HUES48 (cell line): ENCODE measurements at regions not wholly inside any gene's neighbourhood (a gene's known extent, or its start where the extent isn't known, plus 50 kb on each side); places are given as distances from the start of the nearest gene placed in this dataset.

Source experiments
- H3K27ac ChIP-seq: one replicate; pipeline ENCODE4 v1.7.0; 2013; ENCODE audit warnings: low read depth, low read length, inconsistent platforms
- H3K27me3 ChIP-seq: 2 replicates; pipeline ENCODE4 v1.6.1; 2013; ENCODE audit warnings: mild to moderate bottlenecking, low read length; ENCODE audit not compliant: control insufficient read depth, insufficient read depth
- H3K36me3 ChIP-seq: 2 replicates; pipeline ENCODE4 v1.6.1; 2013; ENCODE audit warnings: low read length; ENCODE audit not compliant: control insufficient read depth, insufficient read depth
- H3K4me1 ChIP-seq: 2 replicates; pipeline ENCODE4 v1.6.1; 2013; ENCODE audit warnings: mild to moderate bottlenecking, low read length; ENCODE audit not compliant: control insufficient read depth, insufficient read depth
- H3K4me3 ChIP-seq: 2 replicates; pipeline ENCODE4 v1.5.1; 2013; ENCODE audit warnings: mild to moderate bottlenecking, low read depth, low read length
- H3K9ac ChIP-seq: 2 replicates; pipeline ENCODE4 v1.6.1; 2013; ENCODE audit warnings: mild to moderate bottlenecking, low read depth, low read length, moderate library complexity
- H3K9me3 ChIP-seq: 2 replicates; pipeline ENCODE4 v1.6.1; 2013; ENCODE audit warnings: low read length; ENCODE audit not compliant: control insufficient read depth, insufficient read depth

DNA sequence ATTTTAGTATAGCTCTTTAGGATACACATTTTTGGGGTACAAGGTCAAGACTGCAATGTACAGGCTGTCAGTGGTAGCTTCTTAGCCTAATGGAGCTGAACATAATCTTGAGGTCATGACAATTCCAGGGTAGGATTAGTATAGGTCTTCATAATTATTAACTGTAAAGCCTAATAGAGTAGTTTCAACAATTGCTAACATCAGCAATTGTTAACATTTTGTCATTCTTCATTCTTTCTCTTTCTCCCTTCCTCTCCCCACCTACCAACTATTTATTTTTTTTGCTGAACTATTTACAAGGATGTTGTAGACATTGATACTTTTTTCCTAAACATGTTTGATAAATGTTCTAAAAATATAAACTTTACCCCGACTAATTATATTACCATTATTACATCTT, 461.3 kb upstream of the DCC start:
- Histone ChIP-seq H3K27me3 (no peaks in the 10 kb centered on the region), H3K9me3 (no peaks in the 10 kb centered on the region), H3K4me3 (no peak overlapping the region), H3K27ac (no peak overlapping the region), H3K9ac (no peak overlapping the region), H3K4me1 (no peaks in the 10 kb centered on the region), H3K36me3 (no peaks in the 10 kb centered on the region)

DNA sequence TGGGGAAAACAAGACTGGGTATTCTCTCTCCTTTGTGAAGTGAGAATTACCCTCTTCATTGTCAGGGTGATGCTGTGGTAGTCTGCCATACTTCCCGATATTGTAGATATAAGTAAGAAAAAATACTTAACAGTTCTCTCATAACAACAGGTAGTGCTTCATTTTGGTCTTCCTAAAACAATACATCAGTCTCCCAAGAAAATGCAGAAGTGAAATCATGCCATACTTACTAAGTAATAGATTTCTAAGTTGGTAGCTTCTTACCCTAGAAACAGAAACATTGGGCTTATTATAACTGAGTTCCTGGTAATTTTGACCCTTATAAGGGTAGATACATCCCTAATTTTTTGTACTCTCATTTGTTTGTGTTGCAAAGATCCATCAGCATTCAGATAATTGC, 460.7 kb upstream of the DCC start:
- no peak overlapping the region for H3K4me3 ChIP-seq
- H3K27ac ChIP-seq, result no peak overlapping the region
- no peaks in the 10 kb centered on the region for H3K27me3 ChIP-seq
- no peaks in the 10 kb centered on the region for H3K4me1 ChIP-seq
- no peak overlapping the region for H3K9ac ChIP-seq
- no peaks in the 10 kb centered on the region for H3K36me3 ChIP-seq
- H3K9me3 ChIP-seq, result no peaks in the 10 kb centered on the region

DNA sequence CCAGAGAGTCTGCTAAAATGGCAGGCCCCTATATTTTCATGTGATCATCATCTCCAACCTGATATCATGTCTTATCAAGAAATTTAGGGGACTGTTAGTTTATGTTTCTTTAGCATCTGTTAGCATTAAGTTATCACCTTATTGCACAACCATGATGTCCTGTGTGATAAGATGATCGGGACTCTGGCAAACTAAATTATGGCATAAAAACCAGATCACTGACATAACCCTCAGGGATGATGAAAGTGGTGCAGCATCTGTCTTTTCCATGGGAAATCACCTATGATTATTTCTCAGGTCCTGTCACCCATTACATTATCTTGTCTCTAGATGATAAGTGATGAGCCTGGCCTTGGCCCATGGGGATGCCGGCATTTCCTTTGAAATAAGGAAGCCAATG, 458.6 kb upstream of the DCC start:
- Histone ChIP-seq H3K9ac (no peak overlapping the region), H3K4me1 (no peaks in the 10 kb centered on the region), H3K27ac (no peak overlapping the region), H3K36me3 (no peaks in the 10 kb centered on the region), H3K9me3 (no peaks in the 10 kb centered on the region), H3K27me3 (no peaks in the 10 kb centered on the region), H3K4me3 (no peak overlapping the region)

DNA sequence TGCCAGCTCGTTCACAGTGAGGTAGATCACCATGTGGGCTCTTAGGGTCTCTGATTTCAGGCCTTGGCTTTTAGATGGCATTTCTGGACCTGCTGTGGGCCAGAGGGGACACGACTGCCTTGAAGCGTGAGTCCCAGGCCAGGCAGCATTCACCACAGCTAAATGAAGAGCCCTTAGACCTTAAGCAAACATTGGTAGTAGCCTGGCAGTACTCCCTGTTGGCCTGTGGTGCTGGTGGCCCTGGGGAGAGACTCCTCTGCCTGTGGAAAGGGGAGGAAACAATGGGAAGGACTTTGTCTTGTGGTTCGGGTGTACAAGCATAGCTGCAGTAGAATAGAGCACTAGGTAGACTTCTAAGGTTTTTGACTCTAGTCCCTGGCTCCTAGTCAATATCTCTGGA, 456.0 kb upstream of the DCC start:
- H3K4me1 ChIP-seq, result no peaks in the 10 kb centered on the region
- no peaks in the 10 kb centered on the region for H3K36me3 ChIP-seq
- H3K27me3 ChIP-seq, result no peaks in the 10 kb centered on the region
- H3K27ac ChIP-seq, result no peak overlapping the region
- no peak overlapping the region for H3K9ac ChIP-seq
- H3K9me3 ChIP-seq, result no peaks in the 10 kb centered on the region
- no peak overlapping the region for H3K4me3 ChIP-seq

DNA sequence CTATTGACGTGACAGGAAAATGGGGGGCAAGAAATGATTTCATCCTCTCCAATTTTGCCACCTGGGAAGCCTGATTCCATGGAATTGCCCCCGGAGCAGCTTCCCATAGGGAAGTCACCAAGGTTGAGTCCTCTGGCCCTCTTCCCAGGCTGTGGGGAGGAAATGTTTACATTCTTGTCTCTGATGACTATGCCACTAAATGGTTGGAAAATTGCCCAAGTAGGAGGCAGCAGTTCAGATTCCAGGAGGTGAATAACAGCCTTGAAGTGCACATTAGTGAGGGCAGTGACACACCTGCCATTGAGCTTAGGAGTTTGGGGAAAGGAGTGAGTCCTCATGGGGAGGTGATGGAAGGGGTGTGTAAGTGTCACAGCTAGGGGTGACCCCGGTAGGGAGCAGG, 449.2 kb upstream of the DCC start:
- Histone ChIP-seq H3K27ac (no peak overlapping the region), H3K9me3 (no peaks in the 10 kb centered on the region), H3K9ac (no peak overlapping the region), H3K27me3 (no peaks in the 10 kb centered on the region), H3K36me3 (no peaks in the 10 kb centered on the region), H3K4me3 (no peak overlapping the region), H3K4me1 (no peaks in the 10 kb centered on the region)

DNA sequence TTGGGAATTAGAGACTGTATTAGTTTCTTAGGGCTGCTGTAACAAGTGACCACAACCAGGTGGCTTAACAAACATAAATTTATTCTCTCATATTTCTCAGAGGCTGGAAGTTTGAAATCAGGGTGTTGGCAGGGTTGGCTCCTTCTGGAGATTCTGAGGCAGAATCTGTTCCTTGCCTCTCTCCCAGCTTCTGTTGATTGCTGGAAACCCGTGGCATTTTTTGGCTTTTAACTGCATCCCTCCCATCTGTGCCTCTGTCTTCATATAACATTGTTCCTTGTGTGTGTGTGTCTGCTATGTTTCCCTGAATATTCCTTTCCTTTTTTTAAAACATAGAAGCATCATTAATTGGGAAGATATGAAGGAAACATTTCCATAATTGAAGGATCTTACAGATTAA, 448.1 kb upstream of the DCC start:
- Histone ChIP-seq H3K9me3 (no peaks in the 10 kb centered on the region), H3K36me3 (no peaks in the 10 kb centered on the region), H3K27ac (no peak overlapping the region), H3K4me3 (no peak overlapping the region), H3K27me3 (no peaks in the 10 kb centered on the region), H3K9ac (no peak overlapping the region), H3K4me1 (no peaks in the 10 kb centered on the region)

DNA sequence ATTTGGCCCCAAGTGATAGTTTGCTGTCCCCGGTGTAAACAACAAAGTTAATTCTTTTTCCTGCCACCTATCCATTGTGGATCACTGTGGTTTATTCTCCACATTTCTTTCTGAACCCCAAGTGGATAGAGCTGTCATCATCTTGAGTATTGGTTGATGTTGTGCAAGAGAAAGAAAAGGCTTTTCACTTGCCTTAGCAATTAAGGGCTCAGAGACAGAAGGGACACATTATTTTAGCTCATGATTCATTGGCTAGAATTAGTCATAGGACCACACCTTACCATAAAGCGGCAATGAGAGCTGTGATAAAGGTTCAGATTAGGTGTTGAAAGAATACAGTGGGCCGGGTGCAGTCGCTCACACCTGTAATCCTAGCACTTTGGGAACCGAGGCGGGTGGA, 442.1 kb upstream of the DCC start:
- Histone ChIP-seq H3K9me3 (no peaks in the 10 kb centered on the region), H3K9ac (no peak overlapping the region), H3K4me3 (no peak overlapping the region), H3K27ac (no peak overlapping the region), H3K4me1 (no peaks in the 10 kb centered on the region), H3K36me3 (no peaks in the 10 kb centered on the region), H3K27me3 (no peaks in the 10 kb centered on the region)

DNA sequence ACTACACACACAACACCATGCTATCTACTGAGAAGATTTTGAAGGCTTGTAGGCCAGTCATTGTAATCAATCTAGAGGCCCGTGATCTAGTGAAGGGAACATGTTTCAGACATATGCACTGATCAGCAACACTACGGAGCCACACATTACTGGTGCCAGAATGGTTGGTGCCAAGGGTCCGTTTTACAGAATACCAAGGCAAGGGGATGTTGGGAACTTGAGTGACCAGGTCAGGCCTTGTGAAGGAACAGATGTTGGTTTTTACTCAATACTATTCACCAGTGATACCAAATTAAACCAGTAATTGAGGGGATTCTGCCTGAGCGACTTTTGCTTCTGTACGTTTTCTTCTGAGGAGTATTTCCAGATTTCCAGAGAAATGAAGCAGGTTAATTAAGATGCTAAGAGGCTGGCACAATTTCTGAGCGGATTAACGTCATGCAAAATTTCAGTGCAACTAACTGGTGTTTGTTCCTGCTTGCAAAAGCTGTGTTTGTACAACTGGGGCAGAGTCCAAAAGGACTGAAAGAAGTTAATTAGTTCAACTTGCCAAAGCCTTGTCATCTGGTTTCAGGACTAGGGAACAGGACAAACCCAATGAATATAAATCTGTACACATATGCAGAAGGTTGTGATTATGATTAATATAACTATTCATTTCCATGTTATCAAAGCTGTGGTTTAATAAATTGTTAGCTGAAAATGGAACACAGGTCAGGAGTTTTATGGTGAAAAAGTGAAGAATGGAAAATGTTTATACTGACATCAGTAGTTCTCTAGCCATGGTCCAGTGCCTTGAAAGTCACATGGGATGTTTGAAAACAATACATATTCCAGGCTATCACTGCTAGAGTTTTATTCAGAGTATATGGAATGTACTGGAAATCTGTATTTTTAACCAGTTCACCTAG, 432.1 kb upstream of the DCC start:
- Histone ChIP-seq H3K27me3 (no peaks in the 10 kb centered on the region), H3K4me1 (no peaks in the 10 kb centered on the region), H3K27ac (no peak overlapping the region), H3K36me3 (no peaks in the 10 kb centered on the region), H3K9ac (no peak overlapping the region), H3K4me3 (no peak overlapping the region), H3K9me3 (no peaks in the 10 kb centered on the region)

DNA sequence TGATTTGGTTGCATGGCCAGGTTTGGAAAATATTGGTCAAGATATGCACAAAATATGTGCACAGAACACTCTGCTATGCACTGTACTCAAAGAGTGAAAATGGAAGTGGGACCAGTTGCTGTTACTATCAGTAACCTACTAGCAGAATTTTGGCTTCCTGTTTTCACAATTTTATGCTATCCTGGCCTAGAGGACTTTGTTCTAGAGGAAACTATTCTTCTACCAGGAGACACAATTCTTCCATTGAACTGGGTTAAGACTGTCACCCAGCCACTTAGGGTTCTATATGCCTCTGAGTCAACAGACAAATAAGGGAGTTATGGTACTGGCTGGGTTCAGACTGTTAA, 431.4 kb upstream of the DCC start:
- Histone ChIP-seq H3K36me3 (no peaks in the 10 kb centered on the region), H3K4me3 (no peak overlapping the region), H3K27me3 (no peaks in the 10 kb centered on the region), H3K9ac (no peak overlapping the region), H3K9me3 (no peaks in the 10 kb centered on the region), H3K4me1 (no peaks in the 10 kb centered on the region), H3K27ac (no peak overlapping the region)

DNA sequence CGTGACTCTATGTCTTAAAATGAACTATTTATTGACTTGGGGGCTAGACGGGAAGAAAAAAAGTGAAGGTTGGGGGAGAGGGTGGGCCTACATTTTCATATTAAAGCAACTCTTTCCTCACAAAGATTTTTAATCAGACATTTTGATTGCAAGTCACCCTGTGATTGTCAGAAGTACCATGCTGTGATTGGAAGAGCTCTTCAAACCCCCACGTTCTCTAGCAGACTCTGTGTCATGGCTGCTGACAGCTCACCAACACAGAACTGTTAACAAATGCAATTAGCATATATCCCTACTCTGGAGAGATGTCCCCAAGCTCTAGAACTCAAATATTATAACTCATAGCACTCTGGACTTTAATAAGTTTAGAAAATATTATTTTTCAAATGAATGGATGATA, 428.4 kb upstream of the DCC start:
- no peak overlapping the region for H3K27ac ChIP-seq
- H3K36me3 ChIP-seq, result no peaks in the 10 kb centered on the region
- no peaks in the 10 kb centered on the region for H3K27me3 ChIP-seq
- no peaks in the 10 kb centered on the region for H3K9me3 ChIP-seq
- H3K4me1 ChIP-seq, result no peaks in the 10 kb centered on the region
- H3K4me3 ChIP-seq, result no peak overlapping the region
- H3K9ac ChIP-seq, result no peak overlapping the region

DNA sequence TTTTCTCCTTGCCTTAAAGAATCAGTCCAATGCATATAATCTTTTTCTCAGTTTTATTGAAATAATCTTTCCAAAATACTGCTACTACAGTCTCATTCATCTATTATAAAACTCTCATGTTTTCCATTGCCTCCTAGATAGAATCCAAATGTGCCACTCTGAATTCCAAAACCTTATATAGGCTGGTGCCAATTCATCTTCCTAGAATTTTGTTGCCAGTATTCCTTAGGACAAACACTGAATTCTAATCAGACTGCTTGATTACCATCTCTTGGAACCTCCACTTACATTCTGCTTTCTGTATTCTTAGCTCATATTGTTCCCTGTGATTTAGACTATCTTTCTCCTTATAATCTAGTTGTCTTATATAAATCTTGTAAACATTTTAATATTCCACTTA, 427.6 kb upstream of the DCC start:
- Histone ChIP-seq H3K4me3 (no peak overlapping the region), H3K27ac (no peak overlapping the region), H3K4me1 (no peaks in the 10 kb centered on the region), H3K27me3 (no peaks in the 10 kb centered on the region), H3K9ac (no peak overlapping the region), H3K36me3 (no peaks in the 10 kb centered on the region), H3K9me3 (no peaks in the 10 kb centered on the region)
